Hepatocyte (in vitro differentiated cells): ENCODE measurements at regions not wholly inside any gene's neighbourhood (a gene's known extent, or its start where the extent isn't known, plus 50 kb on each side); places are given as distances from the start of the nearest gene placed in this dataset.

Source experiments
- DNase-seq: peaks from one replicate; pipeline ENCODE4 v3.0.0-alpha.2; 2016; ENCODE audit warnings: low spot score
- H2AFZ ChIP-seq: fragments of 200-600 bp; sonication (generic); 2 replicates; pipeline ENCODE4 v1.6.0; 2016; ENCODE audit warnings: antibody characterized with exemption, mild to moderate bottlenecking
- H3K27ac ChIP-seq: fragments of 200-600 bp; sonication (generic); 2 replicates; pipeline ENCODE4 v1.5.1; 2016; ENCODE audit warnings: mild to moderate bottlenecking
- H3K27me3 ChIP-seq: fragments of 200-600 bp; sonication (generic); 2 replicates; pipeline ENCODE4 v1.6.1; 2016
- H3K36me3 ChIP-seq: fragments of 200-600 bp; sonication (generic); replicated peaks from 2 replicates; pipeline ENCODE4 v1.5.1; 2016; ENCODE audit warnings: low read depth; ENCODE audit not compliant: insufficient read depth
- H3K4me1 ChIP-seq: fragments of 200-600 bp; sonication (generic); 2 replicates; pipeline ENCODE4 v1.5.1; 2016; ENCODE audit warnings: mild to moderate bottlenecking, moderate library complexity; ENCODE audit not compliant: insufficient read depth
- H3K4me2 ChIP-seq: fragments of 200-600 bp; sonication (generic); 2 replicates; pipeline ENCODE4 v1.6.0; 2016
- H3K4me3 ChIP-seq: fragments of 200-600 bp; sonication (generic); 2 replicates; pipeline ENCODE4 v1.5.1; 2016; ENCODE audit warnings: mild to moderate bottlenecking
- H3K79me2 ChIP-seq: fragments of 200-600 bp; sonication (generic); 2 replicates; pipeline ENCODE4 v1.6.0; 2017; ENCODE audit warnings: mild to moderate bottlenecking
- H3K9me2 ChIP-seq: fragments of 200-600 bp; sonication (generic); replicated peaks from 2 replicates; pipeline ENCODE4 v1.6.0; 2017; ENCODE audit warnings: mild to moderate bottlenecking; ENCODE audit not compliant: insufficient read depth
- H3K9me3 ChIP-seq: fragments of 200-600 bp; sonication (generic); 2 replicates; pipeline ENCODE4 v1.5.1; 2016; ENCODE audit warnings: low read depth, mild to moderate bottlenecking
- H4K20me1 ChIP-seq: fragments of 200-600 bp; sonication (generic); 2 replicates; pipeline ENCODE4 v1.6.0; 2016; ENCODE audit warnings: mild to moderate bottlenecking; ENCODE audit not compliant: insufficient read depth, poor library complexity, severe bottlenecking
- EZH2 ChIP-seq: fragments of 200-600 bp; sonication (generic); IDR thresholded peaks from 2 replicates; pipeline ENCODE4 v1.6.1; 2016; ENCODE audit warnings: antibody characterized with exemption, mild to moderate bottlenecking, borderline replicate concordance
- EZH2phosphoT487 ChIP-seq: fragments of 200-600 bp; sonication (generic); IDR thresholded peaks from one replicate; pipeline ENCODE4 v1.6.1; 2018; ENCODE audit warnings: antibody characterized with exemption, mild to moderate bottlenecking, low read depth, moderate library complexity; ENCODE audit not compliant: unreplicated experiment, severe bottlenecking
- WGBS: methylation state at CpG from one replicate; pipeline ENCODE4 v1.1.6; 2016; ENCODE audit warnings: low lambda C conversion rate; ENCODE audit errors: missing lambda C conversion rate; 5-methylcytosine and 5-hydroxymethylcytosine counted together
- TF ChIP-seq, protein P1 (sequence below): fragments of 200-600 bp; sonication (generic); IDR thresholded peaks from 2 replicates; pipeline ENCODE4 v1.5.1; 2016; ENCODE audit warnings: antibody characterized with exemption, mild to moderate bottlenecking; ENCODE audit not compliant: poor library complexity

GRCh38 chr22:34330432-34330831, 410.2 kb upstream of the LARGE1 start:
- Histone ChIP-seq H3K4me1 (no peaks in the 10 kb centered on the region), H3K79me2 (no peaks in the 10 kb centered on the region), H3K4me2 (no peak overlapping the region), H2AFZ (no peak overlapping the region), H3K4me3 (no peak overlapping the region), H3K9me2 (no peaks in the 10 kb centered on the region), H4K20me1 (no peaks in the 10 kb centered on the region), H3K27me3 (no peaks in the 10 kb centered on the region), H3K9me3 (no peaks in the 10 kb centered on the region), H3K27ac (no peak overlapping the region), H3K36me3 (no peaks in the 10 kb centered on the region)
- TF ChIP-seq EZH2phosphoT487 (no peak), EZH2 (no peak)
- TF ChIP-seq, protein P1, sequence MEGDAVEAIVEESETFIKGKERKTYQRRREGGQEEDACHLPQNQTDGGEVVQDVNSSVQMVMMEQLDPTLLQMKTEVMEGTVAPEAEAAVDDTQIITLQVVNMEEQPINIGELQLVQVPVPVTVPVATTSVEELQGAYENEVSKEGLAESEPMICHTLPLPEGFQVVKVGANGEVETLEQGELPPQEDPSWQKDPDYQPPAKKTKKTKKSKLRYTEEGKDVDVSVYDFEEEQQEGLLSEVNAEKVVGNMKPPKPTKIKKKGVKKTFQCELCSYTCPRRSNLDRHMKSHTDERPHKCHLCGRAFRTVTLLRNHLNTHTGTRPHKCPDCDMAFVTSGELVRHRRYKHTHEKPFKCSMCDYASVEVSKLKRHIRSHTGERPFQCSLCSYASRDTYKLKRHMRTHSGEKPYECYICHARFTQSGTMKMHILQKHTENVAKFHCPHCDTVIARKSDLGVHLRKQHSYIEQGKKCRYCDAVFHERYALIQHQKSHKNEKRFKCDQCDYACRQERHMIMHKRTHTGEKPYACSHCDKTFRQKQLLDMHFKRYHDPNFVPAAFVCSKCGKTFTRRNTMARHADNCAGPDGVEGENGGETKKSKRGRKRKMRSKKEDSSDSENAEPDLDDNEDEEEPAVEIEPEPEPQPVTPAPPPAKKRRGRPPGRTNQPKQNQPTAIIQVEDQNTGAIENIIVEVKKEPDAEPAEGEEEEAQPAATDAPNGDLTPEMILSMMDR: no peak
- 78% methylated on average over 4 of the region's 4 CpGs for WGBS
- no peak for DNase-seq

DNA sequence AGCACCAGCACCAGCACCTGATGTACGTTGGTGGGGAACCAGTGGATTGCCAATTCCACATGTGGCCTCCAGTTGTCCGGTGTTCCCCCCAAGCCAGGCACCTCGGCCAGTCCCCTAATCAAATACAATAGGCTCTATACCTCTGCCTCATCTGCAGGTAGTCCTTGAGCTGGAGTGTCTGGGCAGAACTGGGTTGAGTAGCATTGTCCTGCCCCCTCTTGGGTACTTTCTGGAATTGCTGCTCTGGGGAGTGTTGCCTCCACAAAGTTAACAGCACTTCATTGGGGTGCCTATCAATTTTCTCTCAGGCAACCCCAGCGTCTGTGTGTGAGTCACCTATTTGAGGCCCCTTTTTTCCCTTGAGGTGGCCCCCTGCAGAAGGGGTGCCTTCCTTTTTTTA, 413.0 kb upstream of the LARGE1 start:
- H3K27ac ChIP-seq: no peak overlapping the region
- no peaks in the 10 kb centered on the region for H3K9me3 ChIP-seq
- no peaks in the 10 kb centered on the region for H3K79me2 ChIP-seq
- TF ChIP-seq EZH2phosphoT487: no peak
- H3K36me3 ChIP-seq: no peaks in the 10 kb centered on the region
- no peaks in the 10 kb centered on the region for H4K20me1 ChIP-seq
- 92% methylated on average over 4 of the region's 4 CpGs for WGBS
- no peaks in the 10 kb centered on the region for H3K9me2 ChIP-seq
- no peaks in the 10 kb centered on the region for H3K27me3 ChIP-seq
- no peak overlapping the region for H2AFZ ChIP-seq
- no peak for DNase-seq
- H3K4me3 ChIP-seq: no peak overlapping the region
- no peaks in the 10 kb centered on the region for H3K4me1 ChIP-seq
- no peak overlapping the region for H3K4me2 ChIP-seq

- H3K79me2 ChIP-seq: no peaks in the 10 kb centered on the region
- H3K4me3 ChIP-seq: no peak overlapping the region
- no peak overlapping the region for H2AFZ ChIP-seq
- H3K9me3 ChIP-seq: no peaks in the 10 kb centered on the region
- WGBS: 82% methylated on average over 5 of the region's 5 CpGs
- no peak overlapping the region for H3K4me2 ChIP-seq
- H3K27me3 ChIP-seq: no peaks in the 10 kb centered on the region
- TF ChIP-seq, protein P1: no peak
- TF ChIP-seq EZH2phosphoT487: no peak
- TF ChIP-seq EZH2: no peak
- H3K36me3 ChIP-seq: no peaks in the 10 kb centered on the region
- DNase-seq: no peak
- no peak overlapping the region for H3K27ac ChIP-seq
- H3K4me1 ChIP-seq: no peaks in the 10 kb centered on the region
- no peaks in the 10 kb centered on the region for H3K9me2 ChIP-seq
- no peaks in the 10 kb centered on the region for H4K20me1 ChIP-seq
Observed at GRCh38 chr22:34334893-34335292, 414.6 kb upstream of the LARGE1 start.

- Histone ChIP-seq H2AFZ (no peak overlapping the region), H3K27ac (no peak overlapping the region), H3K36me3 (no peaks in the 10 kb centered on the region), H3K4me1 (no peaks in the 10 kb centered on the region), H3K27me3 (no peaks in the 10 kb centered on the region), H3K79me2 (no peaks in the 10 kb centered on the region), H3K9me2 (no peaks in the 10 kb centered on the region), H3K4me3 (no peak overlapping the region), H4K20me1 (no peaks in the 10 kb centered on the region), H3K4me2 (no peak overlapping the region), H3K9me3 (no peaks in the 10 kb centered on the region)
- TF ChIP-seq, protein P1: peak; percentile 16
- no peak for TF ChIP-seq EZH2
- no peak for DNase-seq
- WGBS: 33% methylated on average over 1 of the region's 1 CpG
Observed at GRCh38 chr22:34344702-34345101, 424.4 kb upstream of the LARGE1 start.
